B cell (primary cell): ENCODE measurements at regions not wholly inside any gene's neighbourhood (a gene's known extent, or its start where the extent isn't known, plus 50 kb on each side); places are given as distances from the start of the nearest gene placed in this dataset.

Source experiments
- ATAC-seq: fragments of 200-7000 bp; cut with Tn5 transposase; one replicate; pipeline ENCODE4 v1.10.0; 2021; ENCODE audit warnings: low read depth, mild to moderate bottlenecking, moderate number of reproducible peaks, moderate library complexity
- CTCF ChIA-PET: fragments of 350-600 bp; sonication (Branson Sonifier 250); formaldehyde crosslinking; loops from one replicate; lab custom pipeline; 2021; ENCODE audit warnings: antibody characterized with exemption, inconsistent platforms; lab: Charles Lee
- POLR2A ChIA-PET: fragments of 350-600 bp; sonication (Branson Sonifier 250); formaldehyde crosslinking; loops from one replicate; lab custom pipeline; 2021; ENCODE audit warnings: antibody characterized with exemption; lab: Charles Lee
- DNase-seq: peaks from one replicate; pipeline ENCODE4 v3.0.0; 2013
- H2AFZ ChIP-seq: 2 replicates; pipeline ENCODE4 v1.6.1; 2012; ENCODE audit warnings: mild to moderate bottlenecking, low read depth, low read length; ENCODE audit not compliant: insufficient read depth, poor library complexity, severe bottlenecking
- H3K27ac ChIP-seq, 2 donors: 1 replicate in 1 of 2; 2 replicates in 1 of 2; pipeline ENCODE4 v1.5.1; 2012 to 2013; ENCODE audit warnings: low read length in 2 of 2, mild to moderate bottlenecking in 2 of 2, moderate library complexity in 1 of 2
- H3K27me3 ChIP-seq, 4 experiments: fragments of 200-600 bp in 1 of 4; sonication (generic) in 1 of 4; replicated peaks in 1 of 4; 1 replicate in 2 of 4; 2 replicates in 2 of 4; pipeline versions ENCODE4 v1.6.1 to v1.7.0; 2013 to 2016; ENCODE audit warnings: low read length in 3 of 4, mild to moderate bottlenecking in 2 of 4, mixed read lengths in 1 of 4, moderate library complexity in 1 of 4; ENCODE audit not compliant: insufficient read depth in 4 of 4, control insufficient read depth in 3 of 4; ENCODE audit errors: control extremely low read depth in 1 of 4
- H3K36me3 ChIP-seq, 2 experiments: replicated peaks in 1 of 2; 1 replicate in 1 of 2; 2 replicates in 1 of 2; pipeline versions ENCODE4 v1.6.1 to v1.7.1; 2013; ENCODE audit warnings: low read length in 1 of 2; ENCODE audit not compliant: insufficient read depth in 2 of 2, control insufficient read depth in 1 of 2; ENCODE audit errors: control extremely low read depth in 1 of 2, extremely low read depth in 1 of 2
- H3K4me1 ChIP-seq, 2 donors: fragments of 200-600 bp in 1 of 2; sonication (generic) in 1 of 2; 1 replicate in 1 of 2; 2 replicates in 1 of 2; pipeline versions ENCODE4 v1.5.1 to v1.6.1; 2013 to 2017; ENCODE audit warnings: low read length in 2 of 2; ENCODE audit not compliant: control insufficient read depth in 2 of 2, insufficient read depth in 2 of 2
- H3K4me2 ChIP-seq: replicated peaks from 2 replicates; pipeline ENCODE3; 2012; ENCODE audit warnings: mild to moderate bottlenecking, low read depth, low read length; ENCODE audit not compliant: poor library complexity, severe bottlenecking
- H3K4me3 ChIP-seq, 5 experiments: fragments of 200-600 bp in 1 of 5; sonication (generic) in 1 of 5; 1 replicate in 3 of 5; 2 replicates in 2 of 5; pipeline versions ENCODE4 v1.5.1 to v1.7.0; 2011 to 2016; ENCODE audit warnings: low read length in 4 of 5, mild to moderate bottlenecking in 4 of 5, low read depth in 2 of 5, control low read depth in 1 of 5, moderate library complexity in 1 of 5; ENCODE audit not compliant: insufficient read depth in 1 of 5; ENCODE audit errors: control extremely low read depth in 1 of 5, extremely low read depth in 1 of 5
- H3K79me2 ChIP-seq: fragments of 200-600 bp; sonication (generic); one replicate; pipeline ENCODE4 v1.6.0; 2016; ENCODE audit warnings: low read length; ENCODE audit not compliant: control insufficient read depth, insufficient read depth
- H3K9ac ChIP-seq: fragments of 200-600 bp; sonication (generic); 2 replicates; pipeline ENCODE4 v1.6.1; 2017; ENCODE audit warnings: mild to moderate bottlenecking, low read length, moderate library complexity
- H3K9me3 ChIP-seq, 3 donors: one replicate each; pipeline versions ENCODE4 v1.6.1 to v1.7.1; 2013; ENCODE audit warnings: low read length in 2 of 3; ENCODE audit not compliant: control insufficient read depth in 2 of 3, insufficient read depth in 1 of 3; ENCODE audit errors: control extremely low read depth in 1 of 3
- H4K20me1 ChIP-seq: 2 replicates; pipeline ENCODE4 v1.6.0; 2012; ENCODE audit warnings: mild to moderate bottlenecking, low read length; ENCODE audit not compliant: insufficient read depth, control insufficient read depth, poor library complexity, severe bottlenecking
- H3K27ac Mint-ChIP-seq: one replicate; pipeline ENCODE4 v1.8.0; 2021; ENCODE audit warnings: mixed read lengths
- H3K27me3 Mint-ChIP-seq: one replicate; pipeline ENCODE4 v1.8.0; 2021; ENCODE audit warnings: mixed read lengths
- H3K4me1 Mint-ChIP-seq: one replicate; pipeline ENCODE4 v1.8.0; 2021; ENCODE audit warnings: mixed read lengths
- H3K4me3 Mint-ChIP-seq: one replicate; pipeline ENCODE4 v1.8.0; 2021; ENCODE audit warnings: mixed read lengths
- H3K9me3 Mint-ChIP-seq: one replicate; pipeline ENCODE4 v1.8.0; 2022; ENCODE audit warnings: mixed read lengths; ENCODE audit not compliant: insufficient read depth
- EZH2 ChIP-seq: IDR thresholded peaks from 2 replicates; pipeline ENCODE4 v1.6.1; 2012; ENCODE audit warnings: borderline replicate concordance, low read depth, mild to moderate bottlenecking, moderate library complexity, low read length; ENCODE audit not compliant: insufficient read depth, poor library complexity, severe bottlenecking
- WGBS: methylation state at CpG from one replicate; pipeline ENCODE4 v1.1.5; 2013; ENCODE audit warnings: missing lambda C conversion rate; ENCODE audit not compliant: insufficient coverage; 5-methylcytosine and 5-hydroxymethylcytosine counted together
- intact Hi-C: fragments of 100-400 bp; cut with micrococcal nuclease; formaldehyde crosslinking; loops from one replicate; pipeline ENCODE4 v1.10.0; 2022
- TF ChIP-seq, protein P1 (sequence below): fragments of 200-600 bp; IDR thresholded peaks from one replicate; pipeline ENCODE4 v1.8.0; 2022; ENCODE audit warnings: antibody characterized with exemption, mild to moderate bottlenecking

GRCh38 chr5:118736396-118736795, 252.0 kb downstream of the DTWD2 start:
- TF ChIP-seq, protein P1, sequence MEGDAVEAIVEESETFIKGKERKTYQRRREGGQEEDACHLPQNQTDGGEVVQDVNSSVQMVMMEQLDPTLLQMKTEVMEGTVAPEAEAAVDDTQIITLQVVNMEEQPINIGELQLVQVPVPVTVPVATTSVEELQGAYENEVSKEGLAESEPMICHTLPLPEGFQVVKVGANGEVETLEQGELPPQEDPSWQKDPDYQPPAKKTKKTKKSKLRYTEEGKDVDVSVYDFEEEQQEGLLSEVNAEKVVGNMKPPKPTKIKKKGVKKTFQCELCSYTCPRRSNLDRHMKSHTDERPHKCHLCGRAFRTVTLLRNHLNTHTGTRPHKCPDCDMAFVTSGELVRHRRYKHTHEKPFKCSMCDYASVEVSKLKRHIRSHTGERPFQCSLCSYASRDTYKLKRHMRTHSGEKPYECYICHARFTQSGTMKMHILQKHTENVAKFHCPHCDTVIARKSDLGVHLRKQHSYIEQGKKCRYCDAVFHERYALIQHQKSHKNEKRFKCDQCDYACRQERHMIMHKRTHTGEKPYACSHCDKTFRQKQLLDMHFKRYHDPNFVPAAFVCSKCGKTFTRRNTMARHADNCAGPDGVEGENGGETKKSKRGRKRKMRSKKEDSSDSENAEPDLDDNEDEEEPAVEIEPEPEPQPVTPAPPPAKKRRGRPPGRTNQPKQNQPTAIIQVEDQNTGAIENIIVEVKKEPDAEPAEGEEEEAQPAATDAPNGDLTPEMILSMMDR = no peak
- intact Hi-C loops = no loop called here
- ATAC-seq (no peak), DNase-seq (no peak)
- H3K4me2 ChIP-seq = no peak overlapping the region
- H3K4me1 Mint-ChIP-seq = no peaks in the 10 kb centered on the region
- no peak overlapping the region for H3K4me3 Mint-ChIP-seq
- peaks cover 5% of the 10 kb centered on the region for H3K9me3 Mint-ChIP-seq
- no peak overlapping the region for H3K27ac Mint-ChIP-seq
- H3K36me3 ChIP-seq = no peaks in the 10 kb centered on the region
- no peaks in the 10 kb centered on the region for H3K79me2 ChIP-seq
- POLR2A ChIA-PET = no interaction called here
- H3K9ac ChIP-seq = no peak overlapping the region
- H3K27me3 Mint-ChIP-seq = peaks cover 4% of the 10 kb centered on the region
- no peaks in the 10 kb centered on the region for H3K27me3 ChIP-seq
- CTCF ChIA-PET = no interaction called here
- peaks cover 0 to 6% (median 0%) of the 10 kb centered on the region in 3 donors for H3K9me3 ChIP-seq
- H3K4me3 ChIP-seq = no peak overlapping the region
- no peak overlapping the region for H2AFZ ChIP-seq
- no peaks in the 10 kb centered on the region for H4K20me1 ChIP-seq
- no CpG with 5 or more reads among the region's 4 CpGs for WGBS
- no peaks in the 10 kb centered on the region for H3K4me1 ChIP-seq
- H3K27ac ChIP-seq = no peak overlapping the region

GRCh38 chr5:118733394-118733793, 255.0 kb downstream of the DTWD2 start:
- TF ChIP-seq, protein P1 = no peak
- TF ChIP-seq EZH2 = no peak
- Mint-ChIP-seq H3K9me3 (peaks cover 5% of the 10 kb centered on the region), H3K27me3 (peaks cover 4% of the 10 kb centered on the region), H3K4me3 (no peak overlapping the region), H3K27ac (no peak overlapping the region), H3K4me1 (no peaks in the 10 kb centered on the region)
- DNase-seq (no peak), ATAC-seq (no peak)
- 100% methylated on average over 2 of the region's 3 CpGs for WGBS
- ChIA-PET CTCF (no interaction called here), POLR2A (no interaction called here)
- Histone ChIP-seq H2AFZ (no peak overlapping the region), H3K36me3 (no peaks in the 10 kb centered on the region), H4K20me1 (no peaks in the 10 kb centered on the region), H3K4me2 (no peak overlapping the region), H3K79me2 (no peaks in the 10 kb centered on the region), H3K27ac (no peak overlapping the region), H3K4me3 (no peak overlapping the region), H3K9me3 (peaks cover 0 to 6% (median 0%) of the 10 kb centered on the region in 3 donors), H3K4me1 (no peaks in the 10 kb centered on the region), H3K9ac (no peak overlapping the region), H3K27me3 (no peaks in the 10 kb centered on the region)
- intact Hi-C loops = no loop called here
